ENCODE measurements at regions not wholly inside any gene's neighbourhood (a gene's known extent, or its start where the extent isn't known, plus 50 kb on each side); places are given as distances from the start of the nearest gene placed in this dataset.

GRCh38 chr16:64809876-64810629 is 311.8 kb downstream of the CDH11 start:
- H3K9me3 ChIP-seq: no peaks in the 10 kb centered on the region
- no peak overlapping the region for H3K27ac ChIP-seq
- no peak for DNase-seq (ENCODE audit: extremely low spot score in 2 of 2)
- intact Hi-C loops (cut with DNase I): no loop called here
- H3K4me3 ChIP-seq: no peak overlapping the region
- H3K4me1 ChIP-seq: no peaks in the 10 kb centered on the region
- TF ChIP-seq CTCF (IDR thresholded peaks at IDR 0.05) (no peak), POLR2A (IDR thresholded peaks at IDR 0.05) (no peak), POLR2AphosphoS5 (IDR thresholded peaks at IDR 0.05; ENCODE audit: insufficient read depth in 1 of 2, low read depth in 1 of 2) (no peak)
- no peaks in the 10 kb centered on the region for H3K36me3 ChIP-seq
- no peaks in the 10 kb centered on the region for H3K27me3 ChIP-seq

GRCh38 chr16:64808474-64808873 is 313.4 kb downstream of the CDH11 start:
- intact Hi-C loops (cut with DNase I): no loop called here
- Histone ChIP-seq H3K27me3 (no peaks in the 10 kb centered on the region), H3K27ac (no peak overlapping the region), H3K4me1 (no peaks in the 10 kb centered on the region), H3K36me3 (no peaks in the 10 kb centered on the region), H3K9me3 (no peaks in the 10 kb centered on the region), H3K4me3 (no peak overlapping the region)
- no peak for DNase-seq (ENCODE audit: extremely low spot score in 2 of 2)
- TF ChIP-seq CTCF (IDR thresholded peaks at IDR 0.05): no peak
- no peak for TF ChIP-seq POLR2A (IDR thresholded peaks at IDR 0.05)
- no peak for TF ChIP-seq POLR2AphosphoS5 (IDR thresholded peaks at IDR 0.05; ENCODE audit: insufficient read depth in 1 of 2, low read depth in 1 of 2)

GRCh38 chr16:64791756-64792155 is 330.1 kb downstream of the CDH11 start:
- no peaks in the 10 kb centered on the region for H3K4me1 ChIP-seq
- H3K27ac ChIP-seq: no peak overlapping the region
- DNase-seq (ENCODE audit: extremely low spot score in 2 of 2): no peak
- intact Hi-C loops (cut with DNase I): no loop called here
- H3K4me3 ChIP-seq: no peak overlapping the region
- no peaks in the 10 kb centered on the region for H3K27me3 ChIP-seq
- H3K9me3 ChIP-seq: no peaks in the 10 kb centered on the region
- TF ChIP-seq CTCF (IDR thresholded peaks at IDR 0.05) (no peak), POLR2AphosphoS5 (IDR thresholded peaks at IDR 0.05; ENCODE audit: insufficient read depth in 1 of 2, low read depth in 1 of 2) (no peak), POLR2A (IDR thresholded peaks at IDR 0.05) (no peak)
- no peaks in the 10 kb centered on the region for H3K36me3 ChIP-seq

GRCh38 chr16:64784635-64785034 is 337.2 kb downstream of the CDH11 start:
- intact Hi-C loops (cut with DNase I): loop anchor here (10.0 kb wide), 1 partner anchor 1510 kb away; no protein-coding TSS in a partner anchor
- H3K4me3 ChIP-seq: no peak overlapping the region
- no peaks in the 10 kb centered on the region for H3K36me3 ChIP-seq
- H3K9me3 ChIP-seq: no peaks in the 10 kb centered on the region
- no peaks in the 10 kb centered on the region for H3K4me1 ChIP-seq
- DNase-seq (ENCODE audit: extremely low spot score in 2 of 2): no peak
- no peak for TF ChIP-seq POLR2A (IDR thresholded peaks at IDR 0.05)
- TF ChIP-seq CTCF (IDR thresholded peaks at IDR 0.05): no peak
- TF ChIP-seq POLR2AphosphoS5 (IDR thresholded peaks at IDR 0.05; ENCODE audit: insufficient read depth in 1 of 2, low read depth in 1 of 2): no peak
- no peaks in the 10 kb centered on the region for H3K27me3 ChIP-seq
- no peak overlapping the region for H3K27ac ChIP-seq

GRCh38 chr16:64782484-64782883 is 339.4 kb downstream of the CDH11 start:
- DNase-seq (ENCODE audit: extremely low spot score in 2 of 2): no peak
- no peak for TF ChIP-seq POLR2AphosphoS5 (IDR thresholded peaks at IDR 0.05; ENCODE audit: insufficient read depth in 1 of 2, low read depth in 1 of 2)
- H3K4me3 ChIP-seq: no peak overlapping the region
- H3K27me3 ChIP-seq: no peaks in the 10 kb centered on the region
- intact Hi-C loops (cut with DNase I): loop anchor here (10.0 kb wide), 1 partner anchor 1512 kb away; no protein-coding TSS in a partner anchor
- no peaks in the 10 kb centered on the region for H3K36me3 ChIP-seq
- no peaks in the 10 kb centered on the region for H3K4me1 ChIP-seq
- no peaks in the 10 kb centered on the region for H3K9me3 ChIP-seq
- H3K27ac ChIP-seq: no peak overlapping the region

Measured in vagina (tissue), 2 donors.